K562 (cell line): ENCODE measurements at regions not wholly inside any gene's neighbourhood (a gene's known extent, or its start where the extent isn't known, plus 50 kb on each side); places are given as distances from the start of the nearest gene placed in this dataset.
"Not testable (repeated sequence)": the region's sequence is repeated elsewhere in the genome, so short reads cannot be mapped to it uniquely, and the experiment has no call there.

Experiments
- ATAC-seq: fragments of 200-7000 bp; cut with Tn5 transposase; 3 replicates; pipeline ENCODE4 v1.9.1; 2020; ENCODE audit warnings: moderate library complexity
- BruUV-seq: library from RNA; stranded (reverse); fragments of 400-500 nt; replicated peaks from 2 replicates; lab custom pipeline; 2021; lab: Mats Ljungman, UMichigan
- CTCF ChIA-PET: fragments of 300-600 bp; formaldehyde crosslinking; extraction: SDS; loops from one replicate; lab custom pipeline; 2021; ENCODE audit warnings: low intra/inter-chr PET ratio; lab: Yijun Ruan, JAX
- POLR2A ChIA-PET: fragments of 300-600, 350-650 bp; sonication (Branson Sonifier 250); formaldehyde crosslinking; extraction: SDS; loops from one replicate; lab custom pipeline; 2021; ENCODE audit warnings: antibody characterized with exemption, inconsistent platforms; lab: Yijun Ruan, JAX
- DNase-seq, 4 experiments: peaks; one replicate each; pipeline versions ENCODE4 v3.0.0 to v3.0.0-alpha.2; 2011 to 2018; ENCODE audit warnings: low spot score in 3 of 4, mixed read lengths in 3 of 4; ENCODE audit errors: extremely low read depth in 1 of 4
- FAIRE-seq: peaks from 2 replicates; lab custom pipeline; 2011; peaks lifted over from hg19 to GRCh38; lab: Jason Lieb, UNC
- H2AFZ ChIP-seq: 2 replicates; pipeline ENCODE4 v1.6.0; 2011; ENCODE audit warnings: low read depth, low read length, control low read depth, inconsistent platforms
- H3K27ac ChIP-seq: fragments of 200-600 bp; 3 replicates; pipeline ENCODE4 v1.8.0; 2011; ENCODE audit warnings: low read depth, mild to moderate bottlenecking, control low read depth, inconsistent platforms, low read length, moderate library complexity, mixed read lengths; ENCODE audit errors: extremely low read depth
- H3K27me3 ChIP-seq, 2 experiments: fragments of 300-600 bp in 1 of 2; 2 replicates in 1 of 2; 3 replicates in 1 of 2; pipeline versions ENCODE4 v1.6.0 to v1.8.0; 2011; ENCODE audit warnings: inconsistent platforms in 2 of 2, low read length in 2 of 2, mild to moderate bottlenecking in 1 of 2, mixed read lengths in 1 of 2, moderate library complexity in 1 of 2; ENCODE audit not compliant: control insufficient read depth in 2 of 2, insufficient read depth in 2 of 2
- H3K36me3 ChIP-seq: fragments of 300-600 bp; 3 replicates; pipeline ENCODE4 v1.8.0; 2011; ENCODE audit warnings: mild to moderate bottlenecking, low read length, inconsistent platforms; ENCODE audit not compliant: control insufficient read depth, insufficient read depth
- H3K4me1 ChIP-seq, 2 experiments: fragments of 200-600 bp in 1 of 2; replicated peaks in 1 of 2; 2 replicates in 1 of 2; 3 replicates in 1 of 2; pipeline versions ENCODE4 v1.5.1 to v1.8.0; 2011; ENCODE audit warnings: inconsistent platforms in 2 of 2, low read length in 2 of 2, mild to moderate bottlenecking in 1 of 2, mixed read lengths in 1 of 2, moderate library complexity in 1 of 2; ENCODE audit not compliant: control insufficient read depth in 2 of 2, insufficient read depth in 2 of 2
- H3K4me2 ChIP-seq: 2 replicates; pipeline ENCODE4 v1.6.1; 2011; ENCODE audit warnings: low read length, control low read depth, inconsistent platforms, mixed read lengths; ENCODE audit not compliant: insufficient read depth
- H3K4me3 ChIP-seq: fragments of 200-600 bp; sonication (generic), shearing (Covaris generic); 2 replicates; pipeline ENCODE4 v1.5.1; 2016; ENCODE audit warnings: control low read depth, inconsistent platforms
- H3K79me2 ChIP-seq: fragments of 200-600 bp; 3 replicates; pipeline ENCODE4 v1.8.0; 2011; ENCODE audit warnings: low read length, inconsistent platforms; ENCODE audit not compliant: control insufficient read depth, insufficient read depth
- H3K9ac ChIP-seq, 2 experiments: 2 replicates each; pipeline versions ENCODE4 v1.6.0 to v1.6.1; 2011; ENCODE audit warnings: low read depth in 2 of 2, low read length in 2 of 2, control low read depth in 1 of 2, inconsistent platforms in 1 of 2, mild to moderate bottlenecking in 1 of 2, mixed read lengths in 1 of 2; ENCODE audit not compliant: insufficient read depth in 1 of 2
- H3K9me1 ChIP-seq: one replicate; pipeline ENCODE4 v1.6.0; 2011; ENCODE audit warnings: inconsistent platforms, mild to moderate bottlenecking, low read length, moderate library complexity; ENCODE audit not compliant: control insufficient read depth, insufficient read depth
- H3K9me3 ChIP-seq: replicated peaks from 2 replicates; pipeline ENCODE4 v1.5.1; 2011; ENCODE audit warnings: low read depth, low read length, inconsistent platforms; ENCODE audit not compliant: control insufficient read depth, insufficient read depth
- H4K20me1 ChIP-seq: replicated peaks from 2 replicates; pipeline ENCODE4 v1.6.1; 2011; ENCODE audit warnings: low read length, inconsistent platforms, mixed read lengths; ENCODE audit not compliant: control insufficient read depth, insufficient read depth
- CEBPB ChIP-seq: fragments of 450-650 bp; IDR thresholded peaks from 2 replicates; pipeline ENCODE4 v1.6.1; 2016; ENCODE audit warnings: missing genetic modification characterization, missing compliant biosample characterization
- TRIM24 ChIP-seq, 2 experiments: fragments of 450-650 bp; IDR thresholded peaks; 2 replicates each; pipeline ENCODE4 v1.6.1; 2016
- in situ Hi-C: fragments of 300-500 bp; cut with MboI; formaldehyde crosslinking; loops from 4 replicates; pipeline ENCODE4 v1.15.0; 2018; ENCODE audit warnings: inconsistent platforms, mixed read lengths
- intact Hi-C: fragments of 100-400 bp; cut with micrococcal nuclease; formaldehyde crosslinking; loops from 2 replicates; pipeline ENCODE4 v1.14.2; 2022

DNA sequence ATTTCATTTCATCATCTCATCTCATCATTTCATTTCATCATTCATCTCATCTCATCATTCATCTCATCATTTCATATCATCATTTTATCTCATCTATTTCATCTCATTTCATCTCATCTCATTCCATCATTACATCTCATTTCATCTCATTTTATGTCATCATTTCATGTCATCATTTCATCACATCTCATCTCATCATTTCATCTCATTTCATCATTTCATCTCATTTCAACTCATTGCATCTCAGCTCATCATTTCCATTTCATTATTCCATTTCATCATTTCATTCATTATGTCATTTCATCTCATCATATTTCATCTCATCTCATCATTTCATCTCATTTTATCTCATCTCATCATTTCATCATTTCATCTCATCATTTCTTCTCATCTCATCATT lies 1851.9 kb downstream of the SPATA31A7 start:
- FAIRE-seq, in situ Hi-C loops: not testable (repeated sequence)

More for the DNA sequence above, 1851.9 kb downstream of the SPATA31A7 start:
- H3K4me2 ChIP-seq, CTCF ChIA-PET, H3K79me2 ChIP-seq, intact Hi-C loops, POLR2A ChIA-PET, H3K4me1 ChIP-seq, DNase-seq, H2AFZ ChIP-seq, H3K9me3 ChIP-seq, BruUV-seq, H4K20me1 ChIP-seq, H3K27me3 ChIP-seq, H3K36me3 ChIP-seq, H3K27ac ChIP-seq, H3K9ac ChIP-seq, H3K9me1 ChIP-seq, H3K4me3 ChIP-seq, ATAC-seq: not testable (repeated sequence)
- TF ChIP-seq TRIM24 (IDR thresholded peaks at IDR 0.05) (peak; percentile 16 to 75; a peak in 2 of 4 replicates), CEBPB (tag) (0 out of 2 replicates have a peak, but pooled peaks have one; percentile 21)
